Ishikawa (cell line): ENCODE measurements at regions not wholly inside any gene's neighbourhood (a gene's known extent, or its start where the extent isn't known, plus 50 kb on each side); places are given as distances from the start of the nearest gene placed in this dataset.

Source experiments
- CEBPB ChIP-seq: IDR thresholded peaks from 2 replicates; pipeline ENCODE4 v1.6.1; 2012
- CREB1 ChIP-seq: IDR thresholded peaks from 2 replicates; pipeline ENCODE4 v1.6.1; 2012; ENCODE audit warnings: low read depth
- EP300 ChIP-seq: IDR thresholded peaks from 2 replicates; pipeline ENCODE4 v1.6.1; 2012; ENCODE audit warnings: borderline replicate concordance
- RAD21 ChIP-seq: IDR thresholded peaks from 2 replicates; pipeline ENCODE4 v1.6.1; 2012; ENCODE audit warnings: low read depth
- TAF1 ChIP-seq: IDR thresholded peaks from 2 replicates; pipeline ENCODE4 v1.6.1; 2012; ENCODE audit warnings: low read depth, mild to moderate bottlenecking
- TCF12 ChIP-seq: IDR thresholded peaks from 2 replicates; pipeline ENCODE4 v1.6.1; 2012; ENCODE audit warnings: low read depth

- TF ChIP-seq TAF1, result no peak
- no peak for TF ChIP-seq CREB1
- no peak for TF ChIP-seq CEBPB
- TF ChIP-seq TCF12, result no peak
- TF ChIP-seq EP300, result no peak
- no peak for TF ChIP-seq RAD21
Observed at GRCh38 chr16:17024514-17024913, 446.2 kb downstream of the XYLT1 start.
